ENCODE measurements at regions not wholly inside any gene's neighbourhood (a gene's known extent, or its start where the extent isn't known, plus 50 kb on each side); places are given as distances from the start of the nearest gene placed in this dataset.

GRCh38 chr6:145209272-145209671 is 526.0 kb downstream of the EPM2A start:
- no peak overlapping the region for H3K4ac ChIP-seq (ENCODE audit: low read depth, low read length)
- no peaks in the 10 kb centered on the region for H3K9me3 ChIP-seq (ENCODE audit: control insufficient read depth, low read depth, low read length)
- no peak overlapping the region for H3K14ac ChIP-seq (ENCODE audit: insufficient read depth, low read length)
- no peaks in the 10 kb centered on the region for H4K20me1 ChIP-seq (ENCODE audit: control insufficient read depth, insufficient read depth, insufficient read length)
- Mint-ChIP-seq H3K4me3 (no peak overlapping the region), H3K4me1 (no peaks in the 10 kb centered on the region), H3K9me3 (no peaks in the 10 kb centered on the region), H3K27ac (no peak overlapping the region), H3K27me3 (ENCODE audit: low read depth) (no peaks in the 10 kb centered on the region), H3K36me3 (ENCODE audit: insufficient read depth in 1 of 3, low read depth in 3 of 3) (no peaks in the 10 kb centered on the region)
- H2BK20ac ChIP-seq (ENCODE audit: low read depth, low read length, poor library complexity, severe bottlenecking), result no peak overlapping the region
- no peak overlapping the region for H3K18ac ChIP-seq (ENCODE audit: insufficient read length, low read depth, low read length)
- DNase-seq, result no peak
- no peak overlapping the region for H2BK15ac ChIP-seq (ENCODE audit: low read depth, low read length)
- no peak overlapping the region for H4K91ac ChIP-seq (ENCODE audit: insufficient read length, low read depth, low read length)
- H2BK5ac ChIP-seq (ENCODE audit: insufficient read length, low read length), result no peak overlapping the region
- H3K23ac ChIP-seq (ENCODE audit: insufficient read length, low read depth, low read length), result no peak overlapping the region
- H2AK5ac ChIP-seq (ENCODE audit: insufficient read length, low read length), result no peak overlapping the region
- no peak overlapping the region for H2BK120ac ChIP-seq (ENCODE audit: low read depth, low read length, poor library complexity, severe bottlenecking)
- H2BK12ac ChIP-seq (ENCODE audit: insufficient read length, low read depth, low read length), result no peak overlapping the region
- H4K5ac ChIP-seq (ENCODE audit: insufficient read length, low read depth, low read length), result no peak overlapping the region
- no peak overlapping the region for H3K4me2 ChIP-seq (ENCODE audit: insufficient read depth, insufficient read length, low read length)
- H3K79me2 ChIP-seq (ENCODE audit: insufficient read depth, low read length), result no peaks in the 10 kb centered on the region
- no peak overlapping the region for H3K56ac ChIP-seq (ENCODE audit: insufficient read length, low read depth, low read length)
- H4K8ac ChIP-seq (replicated peaks; ENCODE audit: insufficient read length, low read depth, low read length), result no peak overlapping the region
- H3K9ac ChIP-seq (ENCODE audit: extremely low read depth, insufficient read length, low read length), result no peak overlapping the region
- no peak overlapping the region for H2AFZ ChIP-seq (ENCODE audit: low read length)
- H3K4me1 ChIP-seq (ENCODE audit: insufficient read depth, low read length), result no peaks in the 10 kb centered on the region
- no peaks in the 10 kb centered on the region for H3K27me3 ChIP-seq (ENCODE audit: insufficient read depth, low read length)
- H3K79me1 ChIP-seq (ENCODE audit: insufficient read depth, low read depth, low read length, poor library complexity, severe bottlenecking), result no peaks in the 10 kb centered on the region
- H3K23me2 ChIP-seq (ENCODE audit: insufficient read length, low read depth, low read length, poor library complexity, severe bottlenecking), result no peaks in the 10 kb centered on the region
- no CpG with 5 or more reads among the region's 2 CpGs for WGBS (ENCODE audit: extremely low coverage, insufficient read length, low lambda C conversion rate)
- H3K27ac ChIP-seq (ENCODE audit: insufficient read length, low read depth, low read length), result no peak overlapping the region
- H3T11ph ChIP-seq (ENCODE audit: low read length), result no peak overlapping the region
- TF ChIP-seq, protein P1, sequence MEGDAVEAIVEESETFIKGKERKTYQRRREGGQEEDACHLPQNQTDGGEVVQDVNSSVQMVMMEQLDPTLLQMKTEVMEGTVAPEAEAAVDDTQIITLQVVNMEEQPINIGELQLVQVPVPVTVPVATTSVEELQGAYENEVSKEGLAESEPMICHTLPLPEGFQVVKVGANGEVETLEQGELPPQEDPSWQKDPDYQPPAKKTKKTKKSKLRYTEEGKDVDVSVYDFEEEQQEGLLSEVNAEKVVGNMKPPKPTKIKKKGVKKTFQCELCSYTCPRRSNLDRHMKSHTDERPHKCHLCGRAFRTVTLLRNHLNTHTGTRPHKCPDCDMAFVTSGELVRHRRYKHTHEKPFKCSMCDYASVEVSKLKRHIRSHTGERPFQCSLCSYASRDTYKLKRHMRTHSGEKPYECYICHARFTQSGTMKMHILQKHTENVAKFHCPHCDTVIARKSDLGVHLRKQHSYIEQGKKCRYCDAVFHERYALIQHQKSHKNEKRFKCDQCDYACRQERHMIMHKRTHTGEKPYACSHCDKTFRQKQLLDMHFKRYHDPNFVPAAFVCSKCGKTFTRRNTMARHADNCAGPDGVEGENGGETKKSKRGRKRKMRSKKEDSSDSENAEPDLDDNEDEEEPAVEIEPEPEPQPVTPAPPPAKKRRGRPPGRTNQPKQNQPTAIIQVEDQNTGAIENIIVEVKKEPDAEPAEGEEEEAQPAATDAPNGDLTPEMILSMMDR (conservative IDR thresholded peaks at IDR 0.05), result no peak

Data from H9 (cell line).